Stimulated activated CD8-positive, alpha-beta memory T cell treated with anti-CD3 and anti-CD28 coated beads, Interleukin-2, amount 100 ng/mL, for 1 hour (primary cell): ENCODE measurements at regions not wholly inside any gene's neighbourhood (a gene's known extent, or its start where the extent isn't known, plus 50 kb on each side); places are given as distances from the start of the nearest gene placed in this dataset.
A peak's percentile ranks its signal among the peaks of the same experiment; 100 is the strongest.

Source experiments
- DNase-seq, 2 donors: peaks; one replicate each; pipeline ENCODE4 v3.0.0-alpha.2; 2020; ENCODE audit warnings: low read depth in 2 of 2

- no peak for DNase-seq
Measured at GRCh38 chr5:146940295-146940694, 61.7 kb upstream of the PPP2R2B start.

DNA sequence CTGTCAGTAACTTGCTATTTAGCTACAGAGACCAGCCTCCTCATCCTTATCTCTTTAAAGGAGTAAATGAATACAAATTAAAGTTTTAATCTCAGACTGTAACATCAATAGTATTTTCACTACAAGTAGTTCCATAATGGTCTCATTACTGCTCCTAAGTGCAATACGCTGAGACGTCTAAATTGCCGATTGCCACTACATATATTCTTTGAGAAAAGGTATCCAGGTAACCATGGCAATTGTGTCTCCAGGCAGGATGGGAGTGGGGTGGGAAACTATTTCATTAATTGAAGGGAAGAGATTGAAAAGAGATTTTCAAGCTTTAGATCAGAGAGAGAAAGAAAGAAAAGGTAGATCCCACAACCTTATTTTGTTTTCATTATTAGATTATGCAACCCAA lies 65.5 kb upstream of the PPP2R2B start:
- no peak for DNase-seq

DNA sequence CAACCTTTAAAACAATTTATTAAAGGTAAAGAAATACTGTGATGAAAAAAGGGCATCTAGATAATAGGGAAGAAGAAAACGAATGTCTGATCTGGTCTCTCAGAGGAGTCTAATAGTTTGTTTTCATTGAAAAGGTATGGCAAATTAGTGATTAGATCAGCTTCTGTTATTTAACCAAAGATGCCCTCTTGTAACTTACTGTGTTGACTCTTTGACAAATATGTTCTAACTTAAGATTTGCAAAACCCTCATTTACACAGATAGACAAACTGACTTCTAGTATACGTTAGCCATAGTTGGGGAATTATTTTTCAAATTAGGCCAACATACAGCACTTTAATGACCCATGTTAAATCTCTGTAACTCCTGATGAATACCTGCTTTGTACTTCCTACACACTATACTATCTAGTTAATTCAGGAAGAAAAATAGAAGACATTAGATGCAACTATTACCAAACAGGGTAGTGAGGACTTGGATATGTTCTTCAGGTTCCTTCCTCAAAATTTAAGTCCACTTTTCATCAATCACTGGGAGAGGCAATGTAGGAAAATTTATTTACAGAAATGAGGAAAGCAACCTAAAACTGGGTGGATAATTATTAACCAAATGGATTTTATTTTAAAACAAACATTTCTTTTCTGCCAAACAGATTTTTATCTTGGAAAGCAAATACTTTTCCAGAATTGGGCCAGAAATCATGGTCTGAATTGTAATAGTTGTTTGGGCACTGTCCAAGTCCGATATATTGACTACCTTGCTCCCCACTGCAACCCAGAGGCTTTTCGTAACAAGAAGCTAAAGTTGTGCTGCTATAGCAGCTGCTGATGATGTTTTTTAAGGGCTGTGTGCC lies 66.4 kb upstream of the PPP2R2B start:
- no peak for DNase-seq

GRCh38 chr5:146945617-146946084 lies 67.1 kb upstream of the PPP2R2B start:
- DNase-seq = no peak

- no peak for DNase-seq
Measured at GRCh38 chr5:146947181-146947941, 68.8 kb upstream of the PPP2R2B start.

DNA sequence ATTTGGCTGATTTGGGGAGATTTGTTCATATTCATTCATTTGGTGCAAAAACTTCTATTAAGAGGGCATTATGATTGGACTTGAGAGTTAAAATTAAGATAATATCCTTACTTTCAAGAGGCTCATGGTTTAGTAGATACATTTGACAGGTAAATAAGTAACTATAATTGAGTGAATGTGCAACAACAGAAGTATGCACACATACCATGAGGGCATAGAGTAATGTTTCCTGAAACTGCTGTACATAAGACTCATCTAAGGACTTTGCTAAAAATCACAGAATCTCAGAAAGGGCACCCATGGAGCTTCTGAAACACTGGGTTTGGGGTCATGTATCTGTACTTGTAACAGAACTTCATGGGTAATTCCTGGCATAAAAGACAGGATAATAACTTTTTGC lies 70.1 kb upstream of the PPP2R2B start:
- DNase-seq = no peak

- DNase-seq = no peak
Measured at GRCh38 chr5:146952168-146952567, 73.6 kb upstream of the PPP2R2B start.

DNA sequence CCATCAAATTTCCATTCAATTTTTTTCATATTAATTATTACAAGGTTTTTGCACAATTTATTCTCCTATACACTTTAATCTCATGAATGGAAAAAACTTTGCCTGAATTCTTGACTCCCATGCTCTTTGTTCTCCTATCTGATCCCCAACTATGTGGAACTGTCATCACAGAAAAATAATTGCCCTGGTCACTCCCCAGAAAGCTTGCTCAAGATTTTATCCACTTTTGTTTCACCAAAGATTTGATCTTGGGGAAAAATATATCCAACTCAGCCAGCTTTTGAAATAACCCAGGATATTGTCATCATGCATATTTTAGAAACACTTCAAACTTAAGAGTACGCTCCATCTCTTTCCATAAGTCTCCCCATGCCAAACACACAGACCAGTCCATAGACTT lies 77.7 kb upstream of the PPP2R2B start:
- no peak for DNase-seq

- no peak for DNase-seq
Measured at GRCh38 chr5:146959360-146959759, 80.8 kb upstream of the PPP2R2B start.

DNA sequence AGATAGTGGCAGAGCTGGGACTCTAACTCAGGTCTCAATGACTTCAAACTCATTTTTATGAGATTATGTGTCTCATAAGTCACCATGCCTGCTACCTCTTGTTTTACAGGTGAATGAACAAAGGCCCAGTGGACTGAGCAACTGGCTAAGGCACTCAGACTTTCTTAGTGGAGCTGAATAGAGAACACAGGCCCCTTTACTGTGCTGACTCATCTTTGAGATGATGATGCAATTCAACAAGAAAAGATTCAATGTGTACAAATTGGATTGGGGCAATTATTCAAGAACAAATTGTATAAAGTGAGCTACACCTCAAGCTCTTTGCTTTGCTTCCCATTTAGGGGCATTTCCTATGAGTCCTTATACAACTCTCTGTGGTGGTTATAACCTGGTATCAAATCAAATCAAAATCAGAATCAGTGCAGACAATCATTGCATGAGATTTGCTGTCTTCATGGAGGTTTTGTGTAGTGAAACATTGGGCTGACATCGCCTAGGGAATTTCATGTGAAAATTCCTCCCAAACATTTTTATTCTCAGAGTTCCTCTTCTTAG lies 84.3 kb upstream of the PPP2R2B start:
- DNase-seq = no peak

DNA sequence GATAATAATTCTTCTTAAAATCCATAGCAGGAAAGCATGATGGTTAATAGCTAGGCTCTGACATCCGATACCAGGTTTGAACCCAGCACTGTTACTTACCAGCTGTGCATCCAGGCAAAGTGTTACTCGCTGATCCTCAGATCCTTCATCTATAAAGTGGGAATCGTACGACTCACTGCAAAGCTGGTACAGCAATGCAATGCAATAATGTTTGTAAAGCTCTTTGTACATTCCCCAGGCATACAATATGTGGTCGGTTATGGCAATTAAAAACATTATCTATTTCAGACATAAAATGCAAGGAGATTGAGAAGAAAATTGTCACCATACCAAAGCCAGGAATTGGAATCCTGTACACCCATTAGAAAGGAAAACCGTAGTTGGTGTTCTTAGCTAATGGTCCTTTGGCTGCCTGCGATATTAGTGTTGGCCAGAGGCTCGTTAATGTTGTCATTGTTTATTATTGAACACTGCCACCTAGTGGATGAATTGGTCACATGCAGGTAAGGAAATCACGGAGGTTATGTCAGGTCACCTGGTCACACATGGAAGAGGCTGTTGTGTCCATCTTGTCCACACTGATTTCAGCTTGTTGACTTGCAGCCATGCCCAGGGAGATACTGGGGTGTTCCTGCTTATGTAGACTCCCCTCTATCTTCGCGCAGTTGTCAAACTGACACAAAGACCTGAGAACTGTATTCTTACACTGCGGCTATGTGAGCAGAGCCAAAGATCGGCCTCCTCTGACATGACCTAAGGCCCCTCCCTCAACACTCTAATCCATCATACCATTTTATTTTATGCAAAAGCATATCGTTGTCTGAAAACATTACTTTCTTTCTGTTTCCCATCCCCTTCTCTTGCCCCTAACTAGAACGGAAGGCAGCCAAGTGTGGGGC lies 87.5 kb upstream of the PPP2R2B start:
- peak in 1 of 2 donors; percentile 8 for DNase-seq

DNA sequence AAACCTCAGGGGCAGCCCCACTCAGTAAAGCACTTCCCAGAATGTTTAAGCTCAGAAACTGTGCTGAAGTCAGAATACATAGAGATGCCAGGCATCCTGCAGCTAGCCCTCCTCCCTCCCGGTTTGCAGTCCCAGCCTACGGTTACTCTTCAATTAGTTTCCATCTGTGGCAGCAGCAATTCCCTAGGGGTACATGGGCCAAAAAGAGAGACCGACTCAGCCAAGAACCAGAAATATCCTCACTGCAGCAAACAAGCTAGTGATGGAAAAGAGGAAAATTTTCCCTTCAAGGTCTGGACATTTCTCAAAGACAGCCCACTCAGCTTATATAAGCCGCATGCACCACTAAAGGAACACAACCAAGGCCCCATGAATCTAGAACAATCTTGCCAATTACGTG lies 89.1 kb upstream of the PPP2R2B start:
- DNase-seq = no peak

DNA sequence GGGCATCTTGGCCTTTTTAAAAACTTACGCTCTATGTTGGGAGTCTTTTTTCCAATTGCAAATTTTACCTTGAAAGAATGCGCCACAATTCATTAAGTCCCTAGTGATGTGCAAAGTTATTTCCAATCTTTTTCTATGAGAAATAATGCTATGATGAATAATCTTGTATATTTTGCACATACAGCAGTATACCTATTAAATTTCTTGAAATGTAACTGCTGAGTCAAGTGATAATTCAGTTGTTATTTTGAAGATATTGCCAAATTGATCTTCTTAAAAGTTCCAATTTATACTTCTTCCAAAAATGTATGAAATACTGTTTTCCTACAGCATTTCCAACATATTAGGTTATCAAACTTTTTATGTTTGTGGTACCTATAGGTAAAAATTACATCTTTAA lies 92.8 kb upstream of the PPP2R2B start:
- DNase-seq = no peak

DNA sequence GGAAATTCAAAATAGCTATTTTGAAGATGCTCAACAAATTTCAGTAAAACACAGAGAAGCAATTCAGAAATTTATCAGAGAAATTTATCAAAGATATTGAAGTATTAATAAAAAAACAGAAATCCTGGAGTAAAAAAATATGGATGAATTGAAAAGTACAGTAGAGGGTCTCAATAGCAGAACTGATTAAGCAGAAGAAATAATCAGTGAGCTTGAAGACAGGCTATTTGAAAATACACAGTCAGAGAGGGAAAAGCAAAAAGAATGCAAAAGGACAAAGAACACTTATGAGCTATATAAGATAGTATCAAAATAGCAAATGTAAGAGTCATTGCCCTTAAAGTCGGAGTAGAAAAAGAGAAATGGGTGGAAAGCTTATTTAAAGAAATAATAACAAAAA lies 107.9 kb upstream of the PPP2R2B start:
- DNase-seq = no peak

DNA sequence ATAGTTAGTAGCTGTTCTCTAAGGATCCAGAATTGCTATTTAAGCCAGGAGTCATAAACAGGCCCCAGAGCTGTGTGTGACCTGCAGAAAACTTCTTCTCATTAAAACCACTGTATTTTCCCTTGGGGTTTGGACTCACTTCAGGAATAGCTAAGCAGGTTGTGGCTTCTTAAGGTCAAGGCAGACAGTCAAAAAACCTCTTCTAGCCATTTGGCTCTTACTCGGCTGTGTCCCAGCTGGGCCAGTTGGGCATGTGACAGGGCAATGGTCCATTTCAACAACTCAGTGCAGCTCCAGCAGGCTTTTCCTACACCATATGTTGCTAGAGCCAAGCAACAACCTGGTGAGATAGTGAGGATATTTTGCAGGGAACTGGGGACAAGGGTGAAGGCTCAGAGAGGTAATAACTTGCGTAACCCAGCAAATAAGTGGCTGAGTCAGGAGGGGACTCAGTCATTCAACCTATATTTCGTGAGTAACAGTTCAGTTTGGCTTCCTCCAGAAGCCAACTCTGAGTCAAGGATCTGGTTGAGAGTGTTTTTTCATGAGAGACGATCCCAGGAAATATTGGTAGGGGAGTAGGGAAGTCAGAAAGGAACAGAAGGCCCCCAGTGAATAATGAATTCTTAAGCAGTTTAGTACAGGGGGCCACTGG lies 115.4 kb upstream of the PPP2R2B start:
- no peak for DNase-seq

- no peak for DNase-seq
Measured at GRCh38 chr5:146995878-146996277, 117.3 kb upstream of the PPP2R2B start.

GRCh38 chr5:147015405-147015804 lies 136.8 kb upstream of the PPP2R2B start:
- DNase-seq = no peak

GRCh38 chr5:147017191-147017590 lies 138.6 kb upstream of the PPP2R2B start:
- no peak for DNase-seq

DNA sequence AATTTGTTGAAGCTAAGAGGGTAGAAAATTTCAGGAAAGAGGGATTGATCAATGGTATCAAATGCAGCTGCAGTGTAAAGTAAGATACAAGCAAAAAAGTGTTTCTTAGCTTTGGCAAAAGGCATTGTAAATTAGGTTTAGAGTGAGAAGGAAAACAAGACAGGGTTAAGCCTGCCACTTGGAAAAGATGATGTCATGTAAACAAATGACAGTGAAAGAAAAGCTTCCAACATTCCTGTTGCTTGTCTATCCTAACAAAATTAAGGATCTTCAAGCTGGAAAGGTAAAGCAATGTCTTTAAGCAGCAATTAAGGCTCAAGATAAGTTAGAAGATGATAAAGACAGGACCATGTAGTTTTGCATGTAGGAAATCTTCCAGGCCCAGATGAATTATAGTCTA lies 139.1 kb upstream of the PPP2R2B start:
- no peak for DNase-seq

GRCh38 chr5:147018812-147019211 lies 140.3 kb upstream of the PPP2R2B start:
- no peak for DNase-seq

GRCh38 chr5:147036691-147037245 lies 158.2 kb upstream of the PPP2R2B start:
- no peak for DNase-seq
